GM10248 (cell line): ENCODE measurements at regions not wholly inside any gene's neighbourhood (a gene's known extent, or its start where the extent isn't known, plus 50 kb on each side); places are given as distances from the start of the nearest gene placed in this dataset.
"Not testable (repeated sequence)": the region's sequence is repeated elsewhere in the genome, so short reads cannot be mapped to it uniquely, and the experiment has no call there.

Experiments
- CTCF ChIA-PET: fragments of 300-600 bp; sonication (Branson Sonifier 250); formaldehyde crosslinking; extraction: SDS; loops from one replicate; lab custom pipeline; 2021; ENCODE audit warnings: antibody characterized with exemption; lab: Yijun Ruan, JAX
- POLR2A ChIA-PET: fragments of 350-650 bp; sonication (Branson Sonifier 250); formaldehyde crosslinking; extraction: SDS; loops from one replicate; lab custom pipeline; 2020; ENCODE audit warnings: antibody characterized with exemption; lab: Yijun Ruan, JAX
- DNase-seq: peaks from one replicate; pipeline ENCODE4 v3.0.0; 2012; ENCODE audit errors: extremely low spot score
- CTCF ChIP-seq: IDR thresholded peaks from 2 replicates; pipeline ENCODE4 v1.5.1; 2012; ENCODE audit warnings: mild to moderate bottlenecking, low read depth; ENCODE audit errors: extremely low read depth, missing control alignments, control extremely low read depth

- ChIA-PET POLR2A (no interaction called here), CTCF (interaction anchor here (1.0 kb wide), 1 partner anchor 30 kb away, joined by 3 read pairs; no protein-coding TSS in a partner anchor)
- TF ChIP-seq CTCF, result no peak
- no peak for DNase-seq
Measured at GRCh38 chr14:56996721-56997399, 186.6 kb upstream of the OTX2 start.

GRCh38 chr14:56995010-56995409, 184.7 kb upstream of the OTX2 start:
- TF ChIP-seq CTCF, result no peak
- CTCF ChIA-PET, result no interaction called here

GRCh38 chr14:56992332-56992820, 182.1 kb upstream of the OTX2 start:
- TF ChIP-seq CTCF, result no peak
- ChIA-PET CTCF (interaction anchor here (1.1 kb wide), 1 partner anchor 13 kb away, joined by 3 read pairs; no protein-coding TSS in a partner anchor), POLR2A (no interaction called here)
- no peak for DNase-seq

More at GRCh38 chr14:56995010-56995409, 184.7 kb upstream of the OTX2 start:
- DNase-seq, result no peak
- POLR2A ChIA-PET, result no interaction called here

- CTCF ChIA-PET, result interaction anchor here (1.1 kb wide), 1 partner anchor 14 kb away, joined by 3 read pairs; no protein-coding TSS in a partner anchor
- DNase-seq, POLR2A ChIA-PET: not testable (repeated sequence)
Measured at GRCh38 chr14:56990991-56991627, 180.8 kb upstream of the OTX2 start.

- CTCF ChIA-PET, result no interaction called here
- POLR2A ChIA-PET, result no interaction called here
- TF ChIP-seq CTCF, result no peak
- no peak for DNase-seq
Measured at GRCh38 chr14:56989359-56989758, 179.1 kb upstream of the OTX2 start.

GRCh38 chr14:56979936-56980335, 169.7 kb upstream of the OTX2 start:
- POLR2A ChIA-PET, result no interaction called here
- CTCF ChIA-PET, result no interaction called here
- no peak for DNase-seq
- no peak for TF ChIP-seq CTCF

- ChIA-PET CTCF (no interaction called here), POLR2A (no interaction called here)
- no peak for DNase-seq
- TF ChIP-seq CTCF, result no peak
Measured at GRCh38 chr14:56976211-56976610, 165.9 kb upstream of the OTX2 start.
